GM12891 (cell line): ENCODE measurements at regions not wholly inside any gene's neighbourhood (a gene's known extent, or its start where the extent isn't known, plus 50 kb on each side); places are given as distances from the start of the nearest gene placed in this dataset.

Experiments
- DNase-seq: peaks from one replicate; pipeline ENCODE4 v3.0.0; 2011; ENCODE audit warnings: low spot score; ENCODE audit not compliant: insufficient read length
- FAIRE-seq: peaks from 2 replicates; lab custom pipeline; 2011; peaks lifted over from hg19 to GRCh38; lab: Jason Lieb, UNC
- PAX5 ChIP-seq: IDR thresholded peaks from 2 replicates; pipeline ENCODE4 v1.6.1; 2011; ENCODE audit warnings: low read length, moderate library complexity, mild to moderate bottlenecking; ENCODE audit not compliant: insufficient read depth, severe bottlenecking
- POLR2A ChIP-seq: IDR thresholded peaks from 2 replicates; pipeline ENCODE4 v1.6.1; 2011; ENCODE audit warnings: low read depth, low read length, control low read depth
- POLR2AphosphoS5 ChIP-seq: IDR thresholded peaks from 2 replicates; pipeline ENCODE4 v1.6.1; 2011; ENCODE audit warnings: low read depth, low read length, control low read depth
- POU2F2 ChIP-seq: IDR thresholded peaks from 2 replicates; pipeline ENCODE4 v1.6.1; 2011; ENCODE audit warnings: low read depth, mild to moderate bottlenecking, control low read depth, low read length, moderate library complexity
- SPI1 ChIP-seq: IDR thresholded peaks from 2 replicates; pipeline ENCODE4 v1.6.1; 2011; ENCODE audit warnings: low read depth, low read length, control low read depth
- TAF1 ChIP-seq: IDR thresholded peaks from 2 replicates; pipeline ENCODE4 v1.6.1; 2011; ENCODE audit warnings: low read depth, low read length, control low read depth

DNA sequence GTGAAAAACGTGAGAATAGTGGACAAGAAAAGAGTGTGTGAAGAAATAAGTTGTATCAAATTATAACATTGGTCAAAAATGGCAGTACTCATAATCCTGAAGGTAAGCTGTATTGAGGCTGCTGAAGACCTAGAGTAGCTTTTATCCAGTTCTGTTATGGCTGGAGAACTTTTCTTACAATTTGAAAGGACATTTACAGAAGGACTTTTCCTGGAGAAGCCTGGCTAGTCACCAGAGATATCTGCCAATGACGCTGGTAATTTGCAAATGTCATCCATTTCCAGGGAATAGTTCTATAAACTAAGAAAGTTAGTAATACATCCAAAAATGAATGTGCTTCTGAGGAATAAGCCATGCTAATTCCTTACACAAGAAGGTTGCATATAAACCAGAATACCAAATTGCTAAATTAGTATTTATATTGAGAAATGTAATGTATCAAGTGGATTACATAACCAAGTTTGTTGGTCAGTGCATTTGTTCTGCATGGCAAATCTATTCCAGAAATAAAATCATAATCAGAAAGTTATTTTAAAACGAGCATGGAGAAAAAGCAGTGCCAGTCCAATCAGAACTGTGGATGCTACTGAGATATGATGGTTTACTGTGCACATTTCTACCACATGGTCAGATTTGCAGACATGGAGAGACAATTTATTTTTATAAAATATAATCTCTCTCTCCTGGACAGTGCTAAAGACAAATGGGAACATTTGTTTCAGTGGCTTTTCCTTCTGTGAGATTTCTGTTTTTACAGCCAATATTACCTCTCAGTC, 743.7 kb upstream of the HS3ST1 start:
- DNase-seq: no peak
- no peak for FAIRE-seq
- TF ChIP-seq POLR2A (no peak), TAF1 (no peak), POU2F2 (no peak), SPI1 (no peak), POLR2AphosphoS5 (no peak), PAX5 (no peak)

GRCh38 chr4:12170308-12170707, 741.6 kb upstream of the HS3ST1 start:
- no peak for FAIRE-seq
- TF ChIP-seq POU2F2 (no peak), SPI1 (no peak), POLR2AphosphoS5 (no peak), POLR2A (no peak)

GRCh38 chr4:12165616-12166015, 736.9 kb upstream of the HS3ST1 start:
- no peak for DNase-seq
- no peak for TF ChIP-seq POLR2AphosphoS5
- no peak for TF ChIP-seq POLR2A
- TF ChIP-seq PAX5: no peak
- TF ChIP-seq TAF1: no peak
- no peak for TF ChIP-seq SPI1
- no peak for TF ChIP-seq POU2F2
- FAIRE-seq: no peak

More at GRCh38 chr4:12170308-12170707, 741.6 kb upstream of the HS3ST1 start:
- DNase-seq: no peak

GRCh38 chr4:12146339-12146738, 717.6 kb upstream of the HS3ST1 start:
- FAIRE-seq: no peak
- no peak for TF ChIP-seq POLR2A
- no peak for TF ChIP-seq TAF1
- TF ChIP-seq POU2F2: no peak
- TF ChIP-seq POLR2AphosphoS5: no peak
- no peak for TF ChIP-seq SPI1
- TF ChIP-seq PAX5: no peak
- no peak for DNase-seq

GRCh38 chr4:12145768-12146167, 717.1 kb upstream of the HS3ST1 start:
- DNase-seq (no peak), FAIRE-seq (no peak)
- TF ChIP-seq SPI1 (no peak), POLR2AphosphoS5 (no peak), TAF1 (no peak), PAX5 (no peak), POLR2A (no peak), POU2F2 (no peak)

GRCh38 chr4:12145106-12145505, 716.4 kb upstream of the HS3ST1 start:
- FAIRE-seq (no peak), DNase-seq (no peak)
- TF ChIP-seq POLR2A (no peak), PAX5 (no peak), SPI1 (no peak), POU2F2 (no peak), POLR2AphosphoS5 (no peak), TAF1 (no peak)

GRCh38 chr4:12144051-12144450, 715.4 kb upstream of the HS3ST1 start:
- FAIRE-seq: no peak
- no peak for DNase-seq
- TF ChIP-seq POLR2A (no peak), POU2F2 (no peak), POLR2AphosphoS5 (no peak), TAF1 (no peak)

DNA sequence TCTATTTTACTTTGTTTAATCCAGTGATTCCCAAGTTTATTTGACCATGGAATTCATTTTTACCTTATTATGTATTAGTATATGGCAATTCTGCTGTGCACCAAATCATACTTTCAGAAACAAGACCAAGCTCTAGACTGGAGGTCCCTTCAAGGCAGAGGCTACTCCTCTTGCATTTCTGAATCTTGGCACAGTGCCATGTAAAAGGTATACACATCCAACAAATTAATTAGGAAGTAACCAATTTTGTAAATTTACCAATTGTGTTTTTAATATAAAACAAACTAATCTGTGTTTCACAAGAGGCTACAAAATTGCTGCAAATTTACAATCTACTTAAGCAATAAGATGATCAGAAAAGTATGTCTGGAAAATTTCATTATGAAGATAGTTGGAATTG, 712.2 kb upstream of the HS3ST1 start:
- FAIRE-seq (no peak), DNase-seq (no peak)
- TF ChIP-seq POU2F2 (no peak), TAF1 (no peak), SPI1 (no peak), POLR2A (no peak), PAX5 (no peak), POLR2AphosphoS5 (no peak)

GRCh38 chr4:12139296-12139695, 710.6 kb upstream of the HS3ST1 start:
- no peak for FAIRE-seq
- TF ChIP-seq PAX5: no peak
- no peak for DNase-seq

- no peak for FAIRE-seq
- no peak for DNase-seq
- TF ChIP-seq POLR2A (no peak), PAX5 (no peak), POLR2AphosphoS5 (no peak), TAF1 (no peak), POU2F2 (no peak), SPI1 (peak; percentile 67)
Measured at GRCh38 chr4:12138488-12138887, 709.8 kb upstream of the HS3ST1 start.
